ENCODE measurements at regions not wholly inside any gene's neighbourhood (a gene's known extent, or its start where the extent isn't known, plus 50 kb on each side); places are given as distances from the start of the nearest gene placed in this dataset.
A peak's percentile ranks its signal among the peaks of the same experiment; 100 is the strongest.
"Not testable (repeated sequence)": the region's sequence is repeated elsewhere in the genome, so short reads cannot be mapped to it uniquely, and the experiment has no call there.

- intact Hi-C loops (cut with DNase I): no loop called here
- no peak overlapping the region for H3K27ac ChIP-seq
- ATAC-seq (no peak), DNase-seq (no peak)
- no peak for TF ChIP-seq CTCF (IDR thresholded peaks at IDR 0.05)
- H3K27me3 ChIP-seq: peaks cover 4% of the 10 kb centered on the region
- no peaks in the 10 kb centered on the region for H3K36me3 ChIP-seq
- H3K9me3 ChIP-seq: no peaks in the 10 kb centered on the region
- H3K4me1 ChIP-seq: no peaks in the 10 kb centered on the region
- H3K4me3 ChIP-seq: no peak overlapping the region
Observed at GRCh38 chr10:45100429-45100828, 99.7 kb downstream of the ZNF22 start.

- H3K27me3 ChIP-seq: peaks cover 4% of the 10 kb centered on the region
- ATAC-seq (no peak), DNase-seq (no peak)
- TF ChIP-seq CTCF (IDR thresholded peaks at IDR 0.05): no peak
- no peak overlapping the region for H3K4me3 ChIP-seq
- intact Hi-C loops (cut with DNase I): no loop called here
- H3K4me1 ChIP-seq: no peaks in the 10 kb centered on the region
- no peaks in the 10 kb centered on the region for H3K9me3 ChIP-seq
- no peaks in the 10 kb centered on the region for H3K36me3 ChIP-seq
- H3K27ac ChIP-seq: no peak overlapping the region
Observed at GRCh38 chr10:45104674-45105073, 104.0 kb downstream of the ZNF22 start.

- H3K4me1 ChIP-seq; intact Hi-C loops (cut with DNase I); DNase-seq; H3K9me3 ChIP-seq; H3K4me3 ChIP-seq; ATAC-seq; H3K36me3 ChIP-seq; H3K27ac ChIP-seq; H3K27me3 ChIP-seq: not testable (repeated sequence)
Observed at GRCh38 chr10:45105309-45105708, 104.6 kb downstream of the ZNF22 start.

- no peak for ATAC-seq
- H3K9me3 ChIP-seq: no peaks in the 10 kb centered on the region
- H3K27me3 ChIP-seq: peaks cover 4% of the 10 kb centered on the region
- no peak overlapping the region for H3K27ac ChIP-seq
- H3K4me3 ChIP-seq: no peak overlapping the region
- DNase-seq: no peak
- intact Hi-C loops (cut with DNase I): no loop called here
- H3K4me1 ChIP-seq: no peaks in the 10 kb centered on the region
- H3K36me3 ChIP-seq: no peaks in the 10 kb centered on the region
- TF ChIP-seq CTCF (IDR thresholded peaks at IDR 0.05): no peak
Observed at GRCh38 chr10:45106236-45106856, 105.6 kb downstream of the ZNF22 start.

GRCh38 chr10:45111509-45111908, 110.8 kb downstream of the ZNF22 start:
- TF ChIP-seq CTCF (IDR thresholded peaks at IDR 0.05): no peak
- Histone ChIP-seq H3K4me3 (no peak overlapping the region), H3K9me3 (no peaks in the 10 kb centered on the region), H3K27me3 (no peaks in the 10 kb centered on the region), H3K36me3 (no peaks in the 10 kb centered on the region), H3K27ac (no peak overlapping the region), H3K4me1 (no peaks in the 10 kb centered on the region)
- peak; percentile 13 for ATAC-seq
- no peak for DNase-seq
- intact Hi-C loops (cut with DNase I): no loop called here

GRCh38 chr10:45117940-45118339, 117.2 kb downstream of the ZNF22 start:
- H3K27ac ChIP-seq; H3K27me3 ChIP-seq; H3K9me3 ChIP-seq; ATAC-seq; H3K4me1 ChIP-seq; H3K36me3 ChIP-seq; DNase-seq; H3K4me3 ChIP-seq; intact Hi-C loops (cut with DNase I): not testable (repeated sequence)

- Histone ChIP-seq H3K27ac (no peak overlapping the region), H3K4me3 (no peak overlapping the region), H3K4me1 (no peaks in the 10 kb centered on the region), H3K27me3 (no peaks in the 10 kb centered on the region), H3K9me3 (no peaks in the 10 kb centered on the region), H3K36me3 (no peaks in the 10 kb centered on the region)
- DNase-seq: no peak
- intact Hi-C loops (cut with DNase I): no loop called here
- no peak for TF ChIP-seq CTCF (IDR thresholded peaks at IDR 0.05)
- ATAC-seq: no peak
Observed at GRCh38 chr10:45118929-45119328, 118.2 kb downstream of the ZNF22 start.

- ATAC-seq; H3K27ac ChIP-seq; intact Hi-C loops (cut with DNase I); DNase-seq; H3K4me1 ChIP-seq; H3K27me3 ChIP-seq; H3K36me3 ChIP-seq; H3K9me3 ChIP-seq; H3K4me3 ChIP-seq: not testable (repeated sequence)
Observed at GRCh38 chr10:45122180-45122860, 121.6 kb downstream of the ZNF22 start.

Data from upper lobe of right lung (tissue), 1 donor.